ENCODE measurements at regions not wholly inside any gene's neighbourhood (a gene's known extent, or its start where the extent isn't known, plus 50 kb on each side); places are given as distances from the start of the nearest gene placed in this dataset.

DNA sequence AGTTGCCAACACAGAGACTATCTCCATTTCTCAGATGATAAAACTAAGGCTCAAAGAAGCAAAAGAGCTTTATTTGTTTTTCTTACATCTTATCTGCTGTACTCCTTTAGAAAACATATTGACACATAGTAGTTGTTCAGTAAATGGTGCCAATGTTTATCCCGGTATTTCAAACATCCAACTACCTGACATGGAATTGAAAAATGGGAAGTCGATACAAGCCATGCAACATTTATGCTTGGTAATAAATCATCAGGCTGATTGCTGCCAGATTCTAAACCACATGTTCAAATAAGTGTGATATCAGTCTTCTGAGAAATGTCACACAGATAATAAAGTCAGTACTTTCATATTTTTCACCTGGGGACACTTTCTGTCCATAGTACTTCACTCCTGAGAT lies 65.8 kb upstream of the C10orf120 start:
- H2AFZ ChIP-seq (ENCODE audit: low read length), result no peak overlapping the region
- 0% methylated on average over 2 of the region's 2 CpGs for WGBS (ENCODE audit: low lambda C conversion rate)
- H3K4me1 ChIP-seq (ENCODE audit: insufficient read depth, low read length), result no peaks in the 10 kb centered on the region
- no TSS peak for BruUV-seq (replicated peaks)
- H3K27me3 ChIP-seq (ENCODE audit: control insufficient read depth in 1 of 2, insufficient read depth in 2 of 2, low read length in 2 of 2), result peaks cover 2% of the 10 kb centered on the region in 2 experiments; a peak in 3 of 5 replicates
- ChIA-PET CTCF (ENCODE audit: low intra/inter-chr PET ratio, low total read pairs) (no interaction called here), POLR2A (no interaction called here)
- FAIRE-seq (no peak), ATAC-seq (no peak), DNase-seq (ENCODE audit: low spot score) (no peak)
- no peak overlapping the region for H3K4me2 ChIP-seq (ENCODE audit: low read depth, low read length)
- H3K4me3 ChIP-seq (replicated peaks in 1 of 3; ENCODE audit: insufficient read depth in 1 of 3, low read depth in 2 of 3, low read length in 3 of 3), result no peak overlapping the region
- no peaks in the 10 kb centered on the region for H3K36me3 ChIP-seq (replicated peaks in 1 of 2; ENCODE audit: control insufficient read depth in 1 of 2, insufficient read depth in 2 of 2, low read length in 2 of 2)
- H3K79me2 ChIP-seq (ENCODE audit: insufficient read depth, low read length), result no peaks in the 10 kb centered on the region
- H4K20me1 ChIP-seq (ENCODE audit: insufficient read depth, low read length), result no peaks in the 10 kb centered on the region
- H3K9me3 ChIP-seq (ENCODE audit: low read length), result no peaks in the 10 kb centered on the region
- no peak overlapping the region for H3K27ac ChIP-seq (ENCODE audit: extremely low read length, insufficient read depth, low read length)
- H3K9ac ChIP-seq (ENCODE audit: insufficient read depth, low read depth, low read length), result no peak overlapping the region
- intact Hi-C loops (cut with micrococcal nuclease; ENCODE audit: unreplicated experiment), result no loop called here
- in situ Hi-C loops (cut with HindIII; ENCODE audit: extremely low pct_ligation_motif_present, low pct_unique_long_range_greater_than_20kb), result no loop called here
- TF ChIP-seq ZNF234 (CRISPR knock-in tag; conservative IDR thresholded peaks at IDR 0.05) (no peak), ZSCAN20 (CRISPR knock-in tag; IDR thresholded peaks at IDR 0.05; ENCODE audit: borderline replicate concordance) (no peak)
- TF ChIP-seq, protein P1, sequence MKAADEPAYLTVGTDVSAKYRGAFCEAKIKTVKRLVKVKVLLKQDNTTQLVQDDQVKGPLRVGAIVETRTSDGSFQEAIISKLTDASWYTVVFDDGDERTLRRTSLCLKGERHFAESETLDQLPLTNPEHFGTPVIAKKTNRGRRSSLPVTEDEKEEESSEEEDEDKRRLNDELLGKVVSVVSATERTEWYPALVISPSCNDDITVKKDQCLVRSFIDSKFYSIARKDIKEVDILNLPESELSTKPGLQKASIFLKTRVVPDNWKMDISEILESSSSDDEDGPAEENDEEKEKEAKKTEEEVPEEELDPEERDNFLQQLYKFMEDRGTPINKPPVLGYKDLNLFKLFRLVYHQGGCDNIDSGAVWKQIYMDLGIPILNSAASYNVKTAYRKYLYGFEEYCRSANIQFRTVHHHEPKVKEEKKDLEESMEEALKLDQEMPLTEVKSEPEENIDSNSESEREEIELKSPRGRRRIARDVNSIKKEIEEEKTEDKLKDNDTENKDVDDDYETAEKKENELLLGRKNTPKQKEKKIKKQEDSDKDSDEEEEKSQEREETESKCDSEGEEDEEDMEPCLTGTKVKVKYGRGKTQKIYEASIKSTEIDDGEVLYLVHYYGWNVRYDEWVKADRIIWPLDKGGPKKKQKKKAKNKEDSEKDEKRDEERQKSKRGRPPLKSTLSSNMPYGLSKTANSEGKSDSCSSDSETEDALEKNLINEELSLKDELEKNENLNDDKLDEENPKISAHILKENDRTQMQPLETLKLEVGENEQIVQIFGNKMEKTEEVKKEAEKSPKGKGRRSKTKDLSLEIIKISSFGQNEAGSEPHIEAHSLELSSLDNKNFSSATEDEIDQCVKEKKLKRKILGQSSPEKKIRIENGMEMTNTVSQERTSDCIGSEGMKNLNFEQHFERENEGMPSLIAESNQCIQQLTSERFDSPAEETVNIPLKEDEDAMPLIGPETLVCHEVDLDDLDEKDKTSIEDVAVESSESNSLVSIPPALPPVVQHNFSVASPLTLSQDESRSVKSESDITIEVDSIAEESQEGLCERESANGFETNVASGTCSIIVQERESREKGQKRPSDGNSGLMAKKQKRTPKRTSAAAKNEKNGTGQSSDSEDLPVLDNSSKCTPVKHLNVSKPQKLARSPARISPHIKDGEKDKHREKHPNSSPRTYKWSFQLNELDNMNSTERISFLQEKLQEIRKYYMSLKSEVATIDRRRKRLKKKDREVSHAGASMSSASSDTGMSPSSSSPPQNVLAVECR (CRISPR knock-in tag; IDR thresholded peaks at IDR 0.05; ENCODE audit: borderline replicate concordance), result no peak

DNA sequence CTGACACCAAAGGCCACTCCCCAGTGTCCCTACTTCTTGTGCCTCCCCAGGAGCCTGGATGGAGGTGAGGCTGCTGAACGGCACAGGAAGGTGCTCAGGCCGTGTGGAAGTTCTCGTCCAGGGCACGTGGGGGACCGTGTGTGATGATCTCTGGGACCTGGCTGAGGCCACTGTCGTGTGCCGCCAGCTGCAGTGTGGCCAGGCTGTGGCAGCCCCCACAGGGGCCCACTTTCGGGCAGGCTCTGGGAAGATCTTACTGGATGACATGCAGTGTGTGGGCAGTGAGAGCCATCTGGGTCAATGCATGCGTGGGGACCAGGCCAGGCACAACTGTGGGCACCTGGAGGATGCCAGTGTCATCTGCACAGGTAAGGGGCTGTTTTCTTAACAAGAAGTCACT lies 57.0 kb upstream of the C10orf120 start:
- Histone ChIP-seq H3K27ac (ENCODE audit: extremely low read length, insufficient read depth, low read length) (no peak overlapping the region), H3K4me2 (ENCODE audit: low read depth, low read length) (no peak overlapping the region), H2AFZ (ENCODE audit: low read length) (no peak overlapping the region), H3K4me3 (replicated peaks in 1 of 3; ENCODE audit: insufficient read depth in 1 of 3, low read depth in 2 of 3, low read length in 3 of 3) (no peak overlapping the region), H3K9ac (ENCODE audit: insufficient read depth, low read depth, low read length) (no peak overlapping the region), H3K36me3 (replicated peaks in 1 of 2; ENCODE audit: control insufficient read depth in 1 of 2, insufficient read depth in 2 of 2, low read length in 2 of 2) (no peaks in the 10 kb centered on the region), H4K20me1 (ENCODE audit: insufficient read depth, low read length) (no peaks in the 10 kb centered on the region), H3K4me1 (ENCODE audit: insufficient read depth, low read length) (no peaks in the 10 kb centered on the region), H3K79me2 (ENCODE audit: insufficient read depth, low read length) (no peaks in the 10 kb centered on the region), H3K27me3 (ENCODE audit: control insufficient read depth in 1 of 2, insufficient read depth in 2 of 2, low read length in 2 of 2) (peaks cover 0 to 8% of the 10 kb centered on the region in 2 experiments; a peak in 1 of 5 replicates), H3K9me3 (ENCODE audit: low read length) (no peaks in the 10 kb centered on the region)
- ATAC-seq (no peak), DNase-seq (ENCODE audit: low spot score) (no peak), FAIRE-seq (no peak)
- intact Hi-C loops (cut with micrococcal nuclease; ENCODE audit: unreplicated experiment) (no loop called here), in situ Hi-C loops (cut with HindIII; ENCODE audit: extremely low pct_ligation_motif_present, low pct_unique_long_range_greater_than_20kb) (no loop called here)
- no TSS peak for BruUV-seq (replicated peaks)
- 0% methylated on average over 1 of the region's 9 CpGs for WGBS (ENCODE audit: low lambda C conversion rate)
- ChIA-PET CTCF (ENCODE audit: low intra/inter-chr PET ratio, low total read pairs) (no interaction called here), POLR2A (no interaction called here)
- TF ChIP-seq FOXM1 (CRISPR knock-in tag; IDR thresholded peaks at IDR 0.05) (no peak), KAT2B (IDR thresholded peaks at IDR 0.05; ENCODE audit: borderline replicate concordance, low read depth, low read length) (no peak), HNF4A (CRISPR knock-in tag; IDR thresholded peaks at IDR 0.05) (no peak), UBTF (CRISPR knock-in tag; IDR thresholded peaks at IDR 0.05) (no peak), ZNF383 (CRISPR knock-in tag; IDR thresholded peaks at IDR 0.05; ENCODE audit: borderline replicate concordance) (no peak), TRIM24 (CRISPR knock-in tag; IDR thresholded peaks at IDR 0.05) (no peak), SRSF9 (IDR thresholded peaks at IDR 0.05; ENCODE audit: borderline replicate concordance, insufficient read depth, low read depth, low read length, poor library complexity, severe bottlenecking) (no peak), SATB2 (CRISPR knock-in tag; IDR thresholded peaks at IDR 0.05) (no peak), ZC3H13 (CRISPR knock-in tag; IDR thresholded peaks at IDR 0.05) (no peak), NR2C2 (CRISPR knock-in tag; IDR thresholded peaks at IDR 0.05; ENCODE audit: borderline replicate concordance) (no peak), TCF7L2 (IDR thresholded peaks at IDR 0.05; ENCODE audit: low read depth, low read length) (no peak)

Measured in HepG2 (cell line).